Mesendoderm (in vitro differentiated cells): ENCODE measurements at regions not wholly inside any gene's neighbourhood (a gene's known extent, or its start where the extent isn't known, plus 50 kb on each side); places are given as distances from the start of the nearest gene placed in this dataset.

ENCODE experiments used
- DNase-seq: peaks from one replicate; pipeline ENCODE4 v3.0.0; 2013
- H2AK5ac ChIP-seq: 2 replicates; pipeline ENCODE4 v1.6.1; 2013; ENCODE audit warnings: low read length, inconsistent platforms
- H2BK120ac ChIP-seq: 2 replicates; pipeline ENCODE4 v1.6.1; 2013; ENCODE audit warnings: low read depth, mild to moderate bottlenecking, low read length, moderate library complexity, mixed read lengths
- H2BK15ac ChIP-seq: replicated peaks from 2 replicates; pipeline ENCODE4 v1.6.1; 2013; ENCODE audit warnings: low read depth, mild to moderate bottlenecking, moderate library complexity
- H2BK5ac ChIP-seq: 2 replicates; pipeline ENCODE4 v1.6.1; 2013; ENCODE audit warnings: low read length, inconsistent platforms
- H3K18ac ChIP-seq: 2 replicates; pipeline ENCODE4 v1.6.1; 2013; ENCODE audit warnings: mild to moderate bottlenecking, low read length, mixed read lengths
- H3K23ac ChIP-seq: one replicate; pipeline ENCODE4 v1.6.1; 2013; ENCODE audit warnings: low read length
- H3K27ac ChIP-seq: 2 replicates; pipeline ENCODE4 v1.5.1; 2013; ENCODE audit warnings: low read depth, mild to moderate bottlenecking, inconsistent platforms, low read length, moderate library complexity
- H3K27me3 ChIP-seq: 2 replicates; pipeline ENCODE4 v1.6.1; 2013; ENCODE audit warnings: low read length, control low read depth, mild to moderate bottlenecking, inconsistent platforms; ENCODE audit not compliant: insufficient read depth, poor library complexity
- H3K36me3 ChIP-seq: 2 replicates; pipeline ENCODE4 v1.6.1; 2013; ENCODE audit warnings: low read length, inconsistent platforms; ENCODE audit not compliant: control insufficient read depth, insufficient read depth
- H3K4ac ChIP-seq: one replicate; pipeline ENCODE4 v1.6.1; 2013; ENCODE audit warnings: low read depth, mild to moderate bottlenecking, low read length, moderate library complexity
- H3K4me1 ChIP-seq: 2 replicates; pipeline ENCODE4 v1.6.1; 2013; ENCODE audit warnings: low read depth, low read length, inconsistent platforms; ENCODE audit not compliant: control insufficient read depth
- H3K4me2 ChIP-seq: 2 replicates; pipeline ENCODE4 v1.6.1; 2013; ENCODE audit warnings: low read length
- H3K4me3 ChIP-seq: 2 replicates; pipeline ENCODE4 v1.5.1; 2013; ENCODE audit warnings: mild to moderate bottlenecking, low read length
- H3K56ac ChIP-seq: one replicate; pipeline ENCODE4 v1.6.1; 2013; ENCODE audit warnings: low read length
- H3K79me1 ChIP-seq: 2 replicates; pipeline ENCODE4 v1.6.1; 2013; ENCODE audit warnings: low read length, inconsistent platforms
- H3K79me2 ChIP-seq: 2 replicates; pipeline ENCODE4 v1.6.1; 2013; ENCODE audit warnings: mild to moderate bottlenecking, low read length; ENCODE audit not compliant: control insufficient read depth, insufficient read depth
- H3K9ac ChIP-seq: 2 replicates; pipeline ENCODE4 v1.6.1; 2013; ENCODE audit warnings: low read length, inconsistent platforms
- H4K5ac ChIP-seq: one replicate; pipeline ENCODE4 v1.6.1; 2013; ENCODE audit warnings: low read length
- H4K8ac ChIP-seq: one replicate; pipeline ENCODE4 v1.6.1; 2013; ENCODE audit warnings: low read depth, mild to moderate bottlenecking, control low read depth, low read length, moderate library complexity
- WGBS: extraction: QIAGEN DNeasy Blood & Tissue Kit; methylation state at CpG from one replicate; pipeline ENCODE4 v1.1.7; 2013; ENCODE audit warnings: low lambda C conversion rate, missing lambda C conversion rate; ENCODE audit not compliant: insufficient coverage; ENCODE audit errors: extremely low coverage; 5-methylcytosine and 5-hydroxymethylcytosine counted together

GRCh38 chr9:119839888-119840287 lies 470.7 kb upstream of the BRINP1 start:
- no peak overlapping the region for H3K23ac ChIP-seq
- H2BK5ac ChIP-seq, result no peak overlapping the region
- no peak overlapping the region for H3K9ac ChIP-seq
- H3K18ac ChIP-seq, result no peak overlapping the region
- no peaks in the 10 kb centered on the region for H3K79me1 ChIP-seq
- no peak for DNase-seq
- H3K27ac ChIP-seq, result no peak overlapping the region
- no CpG with 5 or more reads among the region's 9 CpGs for WGBS
- no peaks in the 10 kb centered on the region for H3K36me3 ChIP-seq
- no peak overlapping the region for H2BK15ac ChIP-seq
- H3K4me2 ChIP-seq, result no peak overlapping the region
- no peak overlapping the region for H2BK120ac ChIP-seq
- H3K79me2 ChIP-seq, result no peaks in the 10 kb centered on the region
- no peaks in the 10 kb centered on the region for H3K27me3 ChIP-seq
- no peak overlapping the region for H4K8ac ChIP-seq
- H4K5ac ChIP-seq, result no peak overlapping the region
- no peak overlapping the region for H3K4me3 ChIP-seq
- no peak overlapping the region for H3K4ac ChIP-seq
- peaks cover 2% of the 10 kb centered on the region for H3K4me1 ChIP-seq
- H3K56ac ChIP-seq, result no peak overlapping the region
- H2AK5ac ChIP-seq, result no peak overlapping the region

- Histone ChIP-seq H3K4me1 (peaks cover 2% of the 10 kb centered on the region), H2AK5ac (no peak overlapping the region), H3K23ac (no peak overlapping the region), H3K36me3 (no peaks in the 10 kb centered on the region), H2BK5ac (no peak overlapping the region), H3K79me2 (no peaks in the 10 kb centered on the region), H3K4ac (no peak overlapping the region), H3K56ac (no peak overlapping the region), H3K4me3 (no peak overlapping the region), H3K27me3 (no peaks in the 10 kb centered on the region), H3K4me2 (no peak overlapping the region), H3K79me1 (no peaks in the 10 kb centered on the region), H3K27ac (no peak overlapping the region), H4K5ac (no peak overlapping the region), H3K9ac (no peak overlapping the region), H2BK120ac (no peak overlapping the region), H4K8ac (no peak overlapping the region), H3K18ac (no peak overlapping the region), H2BK15ac (no peak overlapping the region)
- no CpG with 5 or more reads among the region's 5 CpGs for WGBS
- no peak for DNase-seq
These were observed 469.0 kb upstream of the BRINP1 start for GRCh38 chr9:119838210-119838609.

- Histone ChIP-seq H3K9ac (no peak overlapping the region), H3K79me1 (no peaks in the 10 kb centered on the region), H3K4ac (no peak overlapping the region), H3K18ac (no peak overlapping the region), H3K23ac (no peak overlapping the region), H3K4me3 (no peak overlapping the region), H3K27ac (no peak overlapping the region), H3K4me1 (peaks cover 2% of the 10 kb centered on the region), H3K4me2 (no peak overlapping the region), H3K56ac (no peak overlapping the region), H4K8ac (no peak overlapping the region), H3K27me3 (no peaks in the 10 kb centered on the region), H2BK5ac (no peak overlapping the region), H3K79me2 (no peaks in the 10 kb centered on the region), H2BK15ac (no peak overlapping the region), H2AK5ac (no peak overlapping the region), H4K5ac (no peak overlapping the region), H2BK120ac (no peak overlapping the region), H3K36me3 (no peaks in the 10 kb centered on the region)
- peak; percentile 82 for DNase-seq
- no CpG with 5 or more reads among the region's 3 CpGs for WGBS
These were observed 466.8 kb upstream of the BRINP1 start for GRCh38 chr9:119836036-119836435.

GRCh38 chr9:119834064-119834620 lies 464.9 kb upstream of the BRINP1 start:
- no peak overlapping the region for H3K4ac ChIP-seq
- peak; percentile 14 for DNase-seq
- peaks cover 2% of the 10 kb centered on the region for H3K4me1 ChIP-seq
- H3K9ac ChIP-seq, result no peak overlapping the region
- H3K4me2 ChIP-seq, result no peak overlapping the region
- no peak overlapping the region for H3K4me3 ChIP-seq
- no peak overlapping the region for H2AK5ac ChIP-seq
- H3K18ac ChIP-seq, result no peak overlapping the region
- no peaks in the 10 kb centered on the region for H3K27me3 ChIP-seq
- H4K5ac ChIP-seq, result no peak overlapping the region
- no peaks in the 10 kb centered on the region for H3K79me1 ChIP-seq
- no peak overlapping the region for H3K27ac ChIP-seq
- no CpG with 5 or more reads among the region's 6 CpGs for WGBS
- H3K36me3 ChIP-seq, result no peaks in the 10 kb centered on the region
- no peak overlapping the region for H2BK5ac ChIP-seq
- H3K79me2 ChIP-seq, result no peaks in the 10 kb centered on the region
- no peak overlapping the region for H2BK15ac ChIP-seq
- H2BK120ac ChIP-seq, result no peak overlapping the region
- H4K8ac ChIP-seq, result no peak overlapping the region
- H3K56ac ChIP-seq, result no peak overlapping the region
- H3K23ac ChIP-seq, result no peak overlapping the region

- Histone ChIP-seq H3K23ac (no peak overlapping the region), H3K18ac (no peak overlapping the region), H3K36me3 (no peaks in the 10 kb centered on the region), H3K4me2 (no peak overlapping the region), H2BK15ac (no peak overlapping the region), H3K27ac (no peak overlapping the region), H2AK5ac (no peak overlapping the region), H4K8ac (no peak overlapping the region), H4K5ac (no peak overlapping the region), H2BK5ac (no peak overlapping the region), H3K56ac (no peak overlapping the region), H3K79me2 (no peaks in the 10 kb centered on the region), H2BK120ac (no peak overlapping the region), H3K4me1 (peaks cover 2% of the 10 kb centered on the region), H3K4ac (no peak overlapping the region), H3K9ac (no peak overlapping the region), H3K27me3 (no peaks in the 10 kb centered on the region), H3K79me1 (no peaks in the 10 kb centered on the region), H3K4me3 (no peak overlapping the region)
- DNase-seq, result no peak
- WGBS, result no CpG with 5 or more reads among the region's 2 CpGs
These were observed 462.1 kb upstream of the BRINP1 start for GRCh38 chr9:119831309-119831708.

GRCh38 chr9:119829748-119830147 lies 460.5 kb upstream of the BRINP1 start:
- H4K8ac ChIP-seq, result no peak overlapping the region
- no peak overlapping the region for H2AK5ac ChIP-seq
- no peaks in the 10 kb centered on the region for H3K36me3 ChIP-seq
- no peak overlapping the region for H3K4me2 ChIP-seq
- no peak overlapping the region for H2BK15ac ChIP-seq
- H3K18ac ChIP-seq, result no peak overlapping the region
- no CpG with 5 or more reads among the region's 3 CpGs for WGBS
- H3K23ac ChIP-seq, result no peak overlapping the region
- H2BK5ac ChIP-seq, result no peak overlapping the region
- no peaks in the 10 kb centered on the region for H3K79me1 ChIP-seq
- H3K27ac ChIP-seq, result no peak overlapping the region
- no peaks in the 10 kb centered on the region for H3K79me2 ChIP-seq
- H3K4me3 ChIP-seq, result no peak overlapping the region
- H4K5ac ChIP-seq, result no peak overlapping the region
- no peaks in the 10 kb centered on the region for H3K4me1 ChIP-seq
- no peak overlapping the region for H3K56ac ChIP-seq
- no peak overlapping the region for H2BK120ac ChIP-seq
- no peak overlapping the region for H3K9ac ChIP-seq
- no peaks in the 10 kb centered on the region for H3K27me3 ChIP-seq
- no peak for DNase-seq
- H3K4ac ChIP-seq, result no peak overlapping the region
